Ovary (tissue), 3 donors: ENCODE measurements at regions not wholly inside any gene's neighbourhood (a gene's known extent, or its start where the extent isn't known, plus 50 kb on each side); places are given as distances from the start of the nearest gene placed in this dataset.

ENCODE experiments used
- POLR2A ChIP-seq: fragments of 450-650 bp; IDR thresholded peaks from one replicate; pipeline ENCODE4 v1.6.1; 2017; ENCODE audit warnings: antibody characterized with exemption, mild to moderate bottlenecking, moderate library complexity
- TF ChIP-seq, protein P1 (sequence below), 3 donors: fragments of 450-650 bp in 2 of 3; fragments of 200-600 bp in 1 of 3; IDR thresholded peaks; one replicate each; pipeline versions ENCODE4 v1.5.1 to v1.8.0; 2016 to 2022; ENCODE audit warnings: antibody characterized with exemption in 3 of 3, mild to moderate bottlenecking in 1 of 3
- donor health status: DM: no; HTN: no; CAD: no.

- TF ChIP-seq, protein P1, sequence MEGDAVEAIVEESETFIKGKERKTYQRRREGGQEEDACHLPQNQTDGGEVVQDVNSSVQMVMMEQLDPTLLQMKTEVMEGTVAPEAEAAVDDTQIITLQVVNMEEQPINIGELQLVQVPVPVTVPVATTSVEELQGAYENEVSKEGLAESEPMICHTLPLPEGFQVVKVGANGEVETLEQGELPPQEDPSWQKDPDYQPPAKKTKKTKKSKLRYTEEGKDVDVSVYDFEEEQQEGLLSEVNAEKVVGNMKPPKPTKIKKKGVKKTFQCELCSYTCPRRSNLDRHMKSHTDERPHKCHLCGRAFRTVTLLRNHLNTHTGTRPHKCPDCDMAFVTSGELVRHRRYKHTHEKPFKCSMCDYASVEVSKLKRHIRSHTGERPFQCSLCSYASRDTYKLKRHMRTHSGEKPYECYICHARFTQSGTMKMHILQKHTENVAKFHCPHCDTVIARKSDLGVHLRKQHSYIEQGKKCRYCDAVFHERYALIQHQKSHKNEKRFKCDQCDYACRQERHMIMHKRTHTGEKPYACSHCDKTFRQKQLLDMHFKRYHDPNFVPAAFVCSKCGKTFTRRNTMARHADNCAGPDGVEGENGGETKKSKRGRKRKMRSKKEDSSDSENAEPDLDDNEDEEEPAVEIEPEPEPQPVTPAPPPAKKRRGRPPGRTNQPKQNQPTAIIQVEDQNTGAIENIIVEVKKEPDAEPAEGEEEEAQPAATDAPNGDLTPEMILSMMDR (IDR thresholded peaks at IDR 0.05): no peak
- no peak for TF ChIP-seq POLR2A
Observed at GRCh38 chr9:89805571-89806292, 200.9 kb downstream of the GADD45G start.
